ENCODE measurements at regions not wholly inside any gene's neighbourhood (a gene's known extent, or its start where the extent isn't known, plus 50 kb on each side); places are given as distances from the start of the nearest gene placed in this dataset.
A peak's percentile ranks its signal among the peaks of the same experiment; 100 is the strongest.

GRCh38 chrX:14352511-14352910, 176.8 kb upstream of the GLRA2 start:
- H2AFZ ChIP-seq (ENCODE audit: low read length): no peak overlapping the region
- no peak overlapping the region for H2AK5ac ChIP-seq (ENCODE audit: low read depth, low read length)
- H2BK120ac ChIP-seq (ENCODE audit: low read depth, low read length): no peak overlapping the region
- no peak overlapping the region for H2BK15ac ChIP-seq (ENCODE audit: low read length)
- WGBS, 2 donors (ENCODE audit: extremely low coverage in 2 of 2, insufficient read length in 2 of 2, insufficient replicate concordance in 1 of 2): no CpG with 5 or more reads among the region's 1 CpG
- no peak overlapping the region for H4K8ac ChIP-seq (ENCODE audit: low read depth, low read length)
- DNase-seq (ENCODE audit: low spot score): no peak
- H3K4ac ChIP-seq (ENCODE audit: low read length): no peak overlapping the region
- H3K4me2 ChIP-seq (ENCODE audit: insufficient read depth, low read length, poor library complexity, severe bottlenecking): no peak overlapping the region
- H3K27me3 ChIP-seq (ENCODE audit: control insufficient read depth in 3 of 3, insufficient read depth in 3 of 3, low read depth in 1 of 3, low read length in 3 of 3): no peaks in the 10 kb centered on the region
- H2BK12ac ChIP-seq (ENCODE audit: low read length): no peak overlapping the region
- H3K23ac ChIP-seq (ENCODE audit: low read depth, low read length, poor library complexity): no peak overlapping the region
- H3K9me3 ChIP-seq (replicated peaks in 1 of 2; ENCODE audit: control insufficient read depth in 2 of 2, insufficient read depth in 1 of 2, low read depth in 1 of 2, low read length in 2 of 2): no peaks in the 10 kb centered on the region
- no peak overlapping the region for H4K91ac ChIP-seq (ENCODE audit: low read depth, low read length, poor library complexity)
- H2BK5ac ChIP-seq (ENCODE audit: low read length): no peak overlapping the region
- H3K18ac ChIP-seq (ENCODE audit: low read length): no peak overlapping the region
- no peak overlapping the region for H3K27ac ChIP-seq (replicated peaks; ENCODE audit: low read length)
- H3K14ac ChIP-seq (ENCODE audit: low read length): no peak overlapping the region
- H3K36me3 ChIP-seq (replicated peaks in 1 of 2; ENCODE audit: control insufficient read depth in 2 of 2, insufficient read depth in 2 of 2, low read length in 2 of 2): no peaks in the 10 kb centered on the region
- peaks cover 7 to 9% of the 10 kb centered on the region in 2 donors for H3K4me1 ChIP-seq (ENCODE audit: control insufficient read depth in 2 of 2, insufficient read depth in 1 of 2, low read depth in 1 of 2, low read length in 2 of 2)
- H3K4me3 ChIP-seq (ENCODE audit: low read length in 2 of 2): no peak overlapping the region
- no peaks in the 10 kb centered on the region for H3K79me1 ChIP-seq (ENCODE audit: low read depth, low read length)
- no peak overlapping the region for H3K9ac ChIP-seq (ENCODE audit: low read depth, low read length, poor library complexity)

- H2BK5ac ChIP-seq (ENCODE audit: low read length): no peak overlapping the region
- no peak overlapping the region for H2AK5ac ChIP-seq (ENCODE audit: low read depth, low read length)
- no peak overlapping the region for H3K4me2 ChIP-seq (ENCODE audit: insufficient read depth, low read length, poor library complexity, severe bottlenecking)
- no peaks in the 10 kb centered on the region for H3K36me3 ChIP-seq (replicated peaks in 1 of 2; ENCODE audit: control insufficient read depth in 2 of 2, insufficient read depth in 2 of 2, low read length in 2 of 2)
- H4K8ac ChIP-seq (ENCODE audit: low read depth, low read length): no peak overlapping the region
- H3K14ac ChIP-seq (ENCODE audit: low read length): no peak overlapping the region
- H2BK12ac ChIP-seq (ENCODE audit: low read length): no peak overlapping the region
- peaks cover 7 to 9% of the 10 kb centered on the region in 2 donors for H3K4me1 ChIP-seq (ENCODE audit: control insufficient read depth in 2 of 2, insufficient read depth in 1 of 2, low read depth in 1 of 2, low read length in 2 of 2)
- H3K23ac ChIP-seq (ENCODE audit: low read depth, low read length, poor library complexity): no peak overlapping the region
- H2AFZ ChIP-seq (ENCODE audit: low read length): no peak overlapping the region
- no peak overlapping the region for H4K91ac ChIP-seq (ENCODE audit: low read depth, low read length, poor library complexity)
- H3K79me1 ChIP-seq (ENCODE audit: low read depth, low read length): no peaks in the 10 kb centered on the region
- no peaks in the 10 kb centered on the region for H3K9me3 ChIP-seq (replicated peaks in 1 of 2; ENCODE audit: control insufficient read depth in 2 of 2, insufficient read depth in 1 of 2, low read depth in 1 of 2, low read length in 2 of 2)
- no peak overlapping the region for H3K9ac ChIP-seq (ENCODE audit: low read depth, low read length, poor library complexity)
- H3K27me3 ChIP-seq (ENCODE audit: control insufficient read depth in 3 of 3, insufficient read depth in 3 of 3, low read depth in 1 of 3, low read length in 3 of 3): no peaks in the 10 kb centered on the region
- DNase-seq (ENCODE audit: low spot score): peak; percentile 17
- H3K4me3 ChIP-seq (ENCODE audit: low read length in 2 of 2): no peak overlapping the region
- H3K27ac ChIP-seq (replicated peaks; ENCODE audit: low read length): no peak overlapping the region
- H3K18ac ChIP-seq (ENCODE audit: low read length): no peak overlapping the region
- WGBS, 2 donors (ENCODE audit: extremely low coverage in 2 of 2, insufficient read length in 2 of 2, insufficient replicate concordance in 1 of 2): no CpG with 5 or more reads among the region's 5 CpGs
- H2BK15ac ChIP-seq (ENCODE audit: low read length): no peak overlapping the region
- H2BK120ac ChIP-seq (ENCODE audit: low read depth, low read length): no peak overlapping the region
- no peak overlapping the region for H3K4ac ChIP-seq (ENCODE audit: low read length)
These were observed 177.6 kb upstream of the GLRA2 start for GRCh38 chrX:14351611-14352303.

GRCh38 chrX:14347523-14347922, 181.8 kb upstream of the GLRA2 start:
- Histone ChIP-seq H2BK120ac (ENCODE audit: low read depth, low read length) (no peak overlapping the region), H3K4me1 (ENCODE audit: control insufficient read depth in 2 of 2, insufficient read depth in 1 of 2, low read depth in 1 of 2, low read length in 2 of 2) (peaks cover 7 to 9% of the 10 kb centered on the region in 2 donors), H3K4me2 (ENCODE audit: insufficient read depth, low read length, poor library complexity, severe bottlenecking) (no peak overlapping the region), H3K79me1 (ENCODE audit: low read depth, low read length) (no peaks in the 10 kb centered on the region), H3K9me3 (replicated peaks in 1 of 2; ENCODE audit: control insufficient read depth in 2 of 2, insufficient read depth in 1 of 2, low read depth in 1 of 2, low read length in 2 of 2) (no peaks in the 10 kb centered on the region), H3K9ac (ENCODE audit: low read depth, low read length, poor library complexity) (no peak overlapping the region), H2AFZ (ENCODE audit: low read length) (no peak overlapping the region), H3K18ac (ENCODE audit: low read length) (no peak overlapping the region), H2AK5ac (ENCODE audit: low read depth, low read length) (no peak overlapping the region), H3K27me3 (ENCODE audit: control insufficient read depth in 3 of 3, insufficient read depth in 3 of 3, low read depth in 1 of 3, low read length in 3 of 3) (no peaks in the 10 kb centered on the region), H3K36me3 (replicated peaks in 1 of 2; ENCODE audit: control insufficient read depth in 2 of 2, insufficient read depth in 2 of 2, low read length in 2 of 2) (no peaks in the 10 kb centered on the region), H3K27ac (replicated peaks; ENCODE audit: low read length) (no peak overlapping the region), H3K4me3 (ENCODE audit: low read length in 2 of 2) (no peak overlapping the region), H2BK5ac (ENCODE audit: low read length) (no peak overlapping the region), H2BK12ac (ENCODE audit: low read length) (no peak overlapping the region), H3K4ac (ENCODE audit: low read length) (no peak overlapping the region), H4K91ac (ENCODE audit: low read depth, low read length, poor library complexity) (no peak overlapping the region), H4K8ac (ENCODE audit: low read depth, low read length) (no peak overlapping the region), H3K14ac (ENCODE audit: low read length) (no peak overlapping the region), H2BK15ac (ENCODE audit: low read length) (no peak overlapping the region), H3K23ac (ENCODE audit: low read depth, low read length, poor library complexity) (no peak overlapping the region)
- DNase-seq (ENCODE audit: low spot score): no peak

GRCh38 chrX:14344172-14344940, 185.0 kb upstream of the GLRA2 start:
- Histone ChIP-seq H3K36me3 (replicated peaks in 1 of 2; ENCODE audit: control insufficient read depth in 2 of 2, insufficient read depth in 2 of 2, low read length in 2 of 2) (no peaks in the 10 kb centered on the region), H2AK5ac (ENCODE audit: low read depth, low read length) (no peak overlapping the region), H3K9ac (ENCODE audit: low read depth, low read length, poor library complexity) (no peak overlapping the region), H3K9me3 (replicated peaks in 1 of 2; ENCODE audit: control insufficient read depth in 2 of 2, insufficient read depth in 1 of 2, low read depth in 1 of 2, low read length in 2 of 2) (no peaks in the 10 kb centered on the region), H4K91ac (ENCODE audit: low read depth, low read length, poor library complexity) (no peak overlapping the region), H3K4me3 (ENCODE audit: low read length in 2 of 2) (no peak overlapping the region), H2BK15ac (ENCODE audit: low read length) (no peak overlapping the region), H3K4ac (ENCODE audit: low read length) (no peak overlapping the region), H3K23ac (ENCODE audit: low read depth, low read length, poor library complexity) (no peak overlapping the region), H3K4me1 (ENCODE audit: control insufficient read depth in 2 of 2, insufficient read depth in 1 of 2, low read depth in 1 of 2, low read length in 2 of 2) (no peaks in the 10 kb centered on the region), H3K4me2 (ENCODE audit: insufficient read depth, low read length, poor library complexity, severe bottlenecking) (no peak overlapping the region), H3K27me3 (ENCODE audit: control insufficient read depth in 3 of 3, insufficient read depth in 3 of 3, low read depth in 1 of 3, low read length in 3 of 3) (no peaks in the 10 kb centered on the region), H2BK5ac (ENCODE audit: low read length) (no peak overlapping the region), H2BK120ac (ENCODE audit: low read depth, low read length) (no peak overlapping the region), H3K18ac (ENCODE audit: low read length) (no peak overlapping the region), H2AFZ (ENCODE audit: low read length) (no peak overlapping the region), H3K14ac (ENCODE audit: low read length) (no peak overlapping the region), H3K79me1 (ENCODE audit: low read depth, low read length) (no peaks in the 10 kb centered on the region), H4K8ac (ENCODE audit: low read depth, low read length) (no peak overlapping the region), H3K27ac (replicated peaks; ENCODE audit: low read length) (no peak overlapping the region), H2BK12ac (ENCODE audit: low read length) (no peak overlapping the region)
- WGBS, 2 donors (ENCODE audit: extremely low coverage in 2 of 2, insufficient read length in 2 of 2, insufficient replicate concordance in 1 of 2): no CpG with 5 or more reads among the region's 3 CpGs
- DNase-seq (ENCODE audit: low spot score): no peak
